G401 (cell line): ENCODE measurements at regions not wholly inside any gene's neighbourhood (a gene's known extent, or its start where the extent isn't known, plus 50 kb on each side); places are given as distances from the start of the nearest gene placed in this dataset.
"Not testable (repeated sequence)": the region's sequence is repeated elsewhere in the genome, so short reads cannot be mapped to it uniquely, and the experiment has no call there.

Experiments used
- DNase-seq: peaks from one replicate; pipeline ENCODE4 v3.0.0-alpha.2; 2015; ENCODE audit warnings: low spot score
- in situ Hi-C: cut with HindIII; loops from 2 replicates; pipeline ENCODE4 v1.10.0; 2016; ENCODE audit warnings: low sequenced_read_pairs, mixed read lengths

- in situ Hi-C loops, result no loop called here
Observed at GRCh38 chr5:51802551-51803184, 419.4 kb downstream of the ISL1 start.

GRCh38 chr5:51806677-51807076 lies 423.4 kb downstream of the ISL1 start:
- in situ Hi-C loops, result no loop called here
- no peak for DNase-seq

More at GRCh38 chr5:51802551-51803184, 419.4 kb downstream of the ISL1 start:
- DNase-seq, result no peak

GRCh38 chr5:51810592-51810991 lies 427.3 kb downstream of the ISL1 start:
- in situ Hi-C loops, result no loop called here
- no peak for DNase-seq

DNA sequence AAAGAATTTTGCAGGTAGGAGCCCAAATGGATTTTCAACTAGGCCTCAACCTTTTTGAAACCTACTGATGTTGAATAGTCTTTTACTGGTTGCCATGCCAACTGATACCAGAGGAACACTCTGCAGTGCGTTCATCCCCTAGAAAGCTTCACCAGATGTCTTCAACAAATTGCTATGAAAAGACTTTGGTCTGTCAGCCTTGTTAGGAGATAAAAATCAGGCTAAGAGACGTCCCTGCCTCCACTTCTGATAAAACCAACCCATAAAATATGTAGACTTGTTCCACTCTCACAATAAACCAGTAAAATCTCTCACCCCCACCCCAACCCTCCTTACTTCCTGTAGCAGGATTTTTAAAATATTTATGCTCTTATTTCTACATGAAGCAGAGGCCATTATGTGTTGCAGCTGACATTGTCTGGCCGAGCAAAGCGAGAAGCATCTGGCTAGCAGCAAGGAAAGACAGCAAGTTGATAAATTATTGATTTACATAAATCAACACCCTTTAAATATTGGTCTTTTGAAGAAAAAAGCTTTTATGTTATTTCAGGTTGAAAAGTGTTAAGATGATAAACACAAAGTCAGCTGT lies 428.7 kb downstream of the ISL1 start:
- DNase-seq, result no peak

GRCh38 chr5:51814817-51815216 lies 431.6 kb downstream of the ISL1 start:
- DNase-seq, in situ Hi-C loops: not testable (repeated sequence)

More for the DNA sequence above, 428.7 kb downstream of the ISL1 start:
- in situ Hi-C loops, result no loop called here

DNA sequence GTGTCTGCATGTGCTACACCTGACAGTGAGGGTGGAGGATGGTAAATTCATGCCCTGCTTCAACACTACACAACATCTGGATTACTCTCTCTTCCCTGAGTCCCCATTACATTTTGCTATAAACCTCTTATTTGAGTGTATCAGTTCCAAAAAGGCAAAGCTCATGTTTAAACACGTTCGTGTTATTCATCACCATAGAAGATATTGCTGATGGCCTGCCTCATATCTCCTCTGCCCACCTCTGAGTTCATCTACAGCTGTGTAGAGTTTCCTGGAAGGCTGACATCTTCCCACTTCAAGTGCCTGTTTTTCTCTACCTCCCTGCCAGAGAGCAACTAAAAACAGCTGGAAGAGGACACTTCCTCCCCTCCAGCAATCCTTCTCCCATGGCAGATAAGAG lies 433.2 kb downstream of the ISL1 start:
- no peak for DNase-seq
- in situ Hi-C loops, result no loop called here

- DNase-seq, result no peak
- in situ Hi-C loops, result no loop called here
Observed at GRCh38 chr5:51821697-51822096, 438.4 kb downstream of the ISL1 start.

DNA sequence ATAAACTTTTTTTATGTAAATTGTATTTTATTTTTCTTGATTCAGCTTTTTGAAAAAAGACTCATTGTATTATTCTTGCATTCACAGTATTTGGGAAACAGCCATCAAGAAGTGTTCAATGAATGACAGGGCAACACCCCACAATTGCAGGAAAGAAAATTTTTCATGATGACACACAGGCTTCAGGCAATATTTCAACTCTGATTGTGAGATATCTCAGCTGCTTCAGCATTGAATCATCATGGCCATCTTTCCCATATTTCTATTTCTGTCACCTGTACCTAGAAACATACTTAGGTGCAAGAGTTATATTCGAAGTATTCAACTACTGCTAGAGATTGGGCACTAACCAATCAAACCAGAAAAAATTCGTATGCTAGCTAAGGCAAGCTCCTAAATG lies 446.0 kb downstream of the ISL1 start:
- in situ Hi-C loops, result no loop called here
- DNase-seq, result no peak

GRCh38 chr5:51829691-51830090 lies 446.4 kb downstream of the ISL1 start:
- DNase-seq, result no peak
- in situ Hi-C loops, result no loop called here

- in situ Hi-C loops, result no loop called here
- DNase-seq, result no peak
Observed at GRCh38 chr5:51832934-51833470, 449.8 kb downstream of the ISL1 start.

DNA sequence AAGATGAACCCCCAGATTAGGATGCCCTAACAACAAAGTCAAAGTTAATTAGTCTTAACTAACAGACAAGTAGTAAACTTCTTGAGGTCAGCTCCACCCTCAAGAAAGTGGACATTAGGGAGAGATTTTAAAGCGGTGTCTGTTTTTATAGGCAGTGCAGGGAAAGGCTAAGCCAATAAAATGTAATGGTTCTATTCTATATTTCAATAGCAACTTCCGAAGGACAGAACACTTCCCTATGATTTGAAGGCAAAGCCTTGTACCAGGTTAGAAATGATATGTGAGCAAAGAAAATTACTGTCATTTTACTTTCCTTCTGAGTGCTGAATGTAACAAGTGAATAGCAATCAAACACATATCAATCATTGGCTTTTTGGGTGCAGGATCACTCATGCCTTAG lies 455.2 kb downstream of the ISL1 start:
- DNase-seq, result no peak

DNA sequence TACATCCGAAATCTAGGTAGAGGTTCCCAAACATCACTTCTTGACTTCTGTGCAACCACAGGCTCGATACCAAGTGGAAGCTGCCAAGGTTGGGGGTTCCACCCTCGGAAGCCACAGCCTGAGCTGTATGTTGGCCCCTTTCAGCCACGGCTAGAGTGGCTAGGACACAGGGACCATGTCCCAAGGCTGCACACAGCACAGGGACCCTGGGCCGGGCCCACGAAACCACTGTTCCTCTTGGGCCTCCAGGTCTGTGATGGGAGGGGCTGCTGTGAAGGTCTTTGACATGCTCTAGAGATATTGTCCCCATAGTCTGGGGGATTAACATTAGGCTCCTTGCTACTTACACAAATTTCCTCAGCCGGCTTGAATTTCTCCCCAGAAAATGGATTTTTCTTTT lies 460.6 kb downstream of the ISL1 start:
- DNase-seq, result no peak
- in situ Hi-C loops, result no loop called here

More for the DNA sequence above, 455.2 kb downstream of the ISL1 start:
- in situ Hi-C loops, result no loop called here

GRCh38 chr5:51846015-51846414 lies 462.8 kb downstream of the ISL1 start:
- no peak for DNase-seq
- in situ Hi-C loops, result no loop called here

- no peak for DNase-seq
- in situ Hi-C loops, result no loop called here
Observed at GRCh38 chr5:51859624-51860023, 476.4 kb downstream of the ISL1 start.

DNA sequence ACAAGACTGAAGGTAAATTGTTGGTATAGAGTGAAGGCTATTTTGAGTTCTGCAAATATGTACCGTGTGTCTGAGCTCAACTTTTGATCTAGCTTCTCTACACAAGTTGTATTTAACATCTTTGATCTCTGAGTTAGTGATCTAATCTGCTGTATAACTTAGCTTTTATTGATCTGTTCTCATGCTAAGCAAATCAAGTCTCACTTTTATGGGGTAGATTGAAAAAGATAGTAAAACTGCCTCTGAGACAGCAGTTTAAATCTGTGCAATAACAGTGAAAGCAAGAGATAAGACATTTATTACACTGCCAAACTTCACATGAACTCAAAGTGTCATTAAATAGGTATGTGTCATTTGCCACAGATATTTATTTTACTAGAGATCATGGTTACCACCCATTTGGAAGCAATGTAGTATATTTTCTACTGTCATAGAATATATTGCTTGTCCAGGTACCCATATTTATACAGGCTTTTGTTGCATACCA lies 477.3 kb downstream of the ISL1 start:
- in situ Hi-C loops, result no loop called here
- no peak for DNase-seq

DNA sequence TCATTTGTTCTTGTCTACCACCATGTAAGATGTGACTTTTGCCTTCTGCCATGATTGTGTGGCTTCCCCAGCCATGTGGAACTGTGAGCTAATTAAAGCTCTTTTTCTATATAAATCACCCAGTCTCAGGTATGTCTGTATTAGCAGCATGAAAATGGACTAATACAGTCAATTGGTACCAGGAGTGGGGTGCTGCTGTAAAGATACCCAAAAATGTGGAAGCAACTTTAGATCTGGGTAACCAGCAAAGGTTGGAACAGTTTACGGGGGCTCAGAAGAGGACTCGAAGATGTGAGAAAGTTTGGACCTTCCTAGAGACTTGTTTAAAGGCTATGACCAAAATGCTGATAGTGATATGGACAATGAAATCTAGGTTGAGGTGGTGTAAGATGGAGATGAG lies 488.9 kb downstream of the ISL1 start:
- in situ Hi-C loops, result no loop called here
- DNase-seq, result no peak

DNA sequence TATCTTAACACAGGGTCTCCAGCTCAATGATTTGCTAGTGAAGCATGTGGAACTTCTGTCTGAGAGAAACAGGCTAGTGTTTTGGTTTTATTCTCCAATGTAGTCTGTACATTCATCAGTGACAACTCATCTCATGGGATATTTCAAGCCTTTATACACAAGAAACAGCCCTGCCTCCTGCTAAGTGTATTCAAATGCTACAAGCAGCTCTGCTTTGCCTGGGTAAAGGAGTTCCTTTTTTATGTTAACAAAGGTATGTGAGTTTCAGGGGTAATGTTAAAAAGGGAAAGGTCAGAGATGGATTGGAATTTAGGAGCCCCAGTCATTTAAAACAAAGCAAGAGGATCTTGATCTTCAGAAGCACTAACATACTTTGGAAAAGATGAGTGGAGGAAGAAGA lies 498.7 kb downstream of the ISL1 start:
- in situ Hi-C loops, result no loop called here
- DNase-seq, result no peak

DNA sequence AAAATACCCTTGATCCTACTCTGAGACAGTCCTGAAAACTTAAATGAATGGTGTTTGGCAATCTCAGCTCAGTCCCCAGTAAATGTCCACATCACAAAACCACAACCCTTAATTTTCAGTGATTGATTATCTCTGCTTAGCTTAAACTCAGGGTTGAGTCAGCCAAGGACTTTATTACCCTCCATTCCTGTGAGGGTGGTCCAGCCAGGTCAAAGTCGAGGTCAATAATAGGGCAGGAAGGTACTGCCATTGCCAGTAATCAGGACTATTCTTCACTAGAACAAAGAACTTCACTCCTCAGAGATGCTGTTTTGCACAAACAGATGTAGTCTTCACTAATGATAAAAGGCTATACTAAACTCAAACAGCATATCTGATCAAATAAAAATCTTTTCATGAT lies 499.4 kb downstream of the ISL1 start:
- no peak for DNase-seq

DNA sequence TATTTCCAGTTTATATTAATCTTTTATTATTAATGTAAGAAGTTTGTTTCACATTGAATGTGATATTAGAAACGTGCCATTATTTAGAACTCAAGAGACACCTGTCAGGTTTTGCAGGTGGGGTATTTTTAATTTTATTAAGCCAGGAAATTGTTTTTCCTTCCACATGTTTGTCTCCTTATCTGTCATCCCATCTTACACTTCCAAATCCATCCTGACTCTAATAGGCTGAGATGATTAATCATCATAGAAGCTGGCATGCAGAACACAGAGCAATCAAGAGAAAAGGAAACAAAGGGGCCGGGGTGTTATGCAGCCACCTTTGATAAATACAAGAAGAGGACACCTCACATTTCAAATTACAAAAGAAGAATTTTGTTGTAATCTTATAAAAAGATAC lies 506.5 kb downstream of the ISL1 start:
- in situ Hi-C loops, result no loop called here
- no peak for DNase-seq

More for the DNA sequence above, 499.4 kb downstream of the ISL1 start:
- in situ Hi-C loops, result no loop called here

DNA sequence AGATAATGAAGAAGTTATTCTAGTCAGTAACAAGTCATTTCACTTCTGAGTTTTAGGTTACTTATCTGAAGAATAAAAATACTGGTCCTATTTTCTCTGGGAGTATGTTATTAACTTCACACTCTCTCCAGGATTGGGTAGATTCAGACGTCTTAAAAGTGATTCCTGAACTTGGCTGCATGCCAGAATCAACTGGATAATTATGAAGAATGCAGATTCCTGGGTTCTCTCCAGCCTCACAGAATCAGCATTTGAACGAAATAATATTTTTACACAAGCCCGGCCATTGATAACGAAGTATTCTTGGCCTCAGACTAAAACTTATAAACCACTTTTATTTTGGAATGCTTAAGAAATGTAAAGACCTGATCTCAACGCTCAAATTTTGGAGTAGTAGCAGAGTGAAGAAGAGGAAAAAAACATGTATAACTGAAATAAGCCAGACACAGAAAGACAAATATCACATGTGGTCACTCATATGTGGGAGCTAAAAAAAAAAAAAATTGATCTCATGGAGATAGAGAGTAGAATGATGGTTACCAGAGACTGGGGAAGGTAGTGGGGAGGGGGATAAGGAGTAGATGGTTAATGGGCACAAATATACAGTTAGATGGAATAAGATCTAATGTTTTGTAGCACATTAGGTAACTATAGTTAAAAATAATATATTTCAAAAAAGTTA lies 507.3 kb downstream of the ISL1 start:
- in situ Hi-C loops, result no loop called here
- no peak for DNase-seq
